Osteoblast (primary cell): ENCODE measurements at regions not wholly inside any gene's neighbourhood (a gene's known extent, or its start where the extent isn't known, plus 50 kb on each side); places are given as distances from the start of the nearest gene placed in this dataset.

ENCODE experiments used
- DNase-seq: peaks from one replicate; pipeline ENCODE4 v3.0.0; 2011; ENCODE audit warnings: low spot score, mixed read lengths; ENCODE audit not compliant: insufficient read length; ENCODE audit errors: missing footprints
- H2AFZ ChIP-seq: 2 replicates; pipeline ENCODE4 v1.6.0; 2011; ENCODE audit warnings: mild to moderate bottlenecking, low read length
- H3K27ac ChIP-seq: 2 replicates; pipeline ENCODE4 v1.5.1; 2011; ENCODE audit warnings: mild to moderate bottlenecking, low read depth, low read length, moderate library complexity
- H3K27me3 ChIP-seq: 2 replicates; pipeline ENCODE4 v1.6.0; 2012; ENCODE audit warnings: mild to moderate bottlenecking, control low read depth, inconsistent platforms, low read length, moderate library complexity; ENCODE audit not compliant: insufficient read depth
- H3K36me3 ChIP-seq: 2 replicates; pipeline ENCODE4 v1.5.1; 2011; ENCODE audit warnings: mild to moderate bottlenecking, low read length, control low read depth, moderate library complexity; ENCODE audit not compliant: insufficient read depth
- H3K4me1 ChIP-seq: 2 replicates; pipeline ENCODE4 v1.5.1; 2011; ENCODE audit warnings: mild to moderate bottlenecking, low read length, control low read depth, moderate library complexity; ENCODE audit not compliant: insufficient read depth
- H3K4me2 ChIP-seq: 2 replicates; pipeline ENCODE4 v1.6.0; 2011; ENCODE audit warnings: mild to moderate bottlenecking, low read length; ENCODE audit not compliant: insufficient read depth
- H3K4me3 ChIP-seq: fragments of 200-600 bp; sonication (generic); 3 replicates; pipeline ENCODE4 v1.5.1; 2012; ENCODE audit warnings: mild to moderate bottlenecking, low read length, inconsistent platforms; ENCODE audit not compliant: insufficient read depth
- H3K79me2 ChIP-seq: 2 replicates; pipeline ENCODE4 v1.6.0; 2012; ENCODE audit warnings: mild to moderate bottlenecking, low read length, control low read depth, inconsistent platforms; ENCODE audit not compliant: insufficient read depth
- H3K9me3 ChIP-seq: 2 replicates; pipeline ENCODE4 v1.5.1; 2011; ENCODE audit warnings: low read depth, low read length, control low read depth
- H4K20me1 ChIP-seq: 2 replicates; pipeline ENCODE4 v1.6.0; 2012; ENCODE audit warnings: mild to moderate bottlenecking, low read length, control low read depth; ENCODE audit not compliant: insufficient read depth
- TF ChIP-seq, protein P1 (sequence below): IDR thresholded peaks from 2 replicates; pipeline ENCODE4 v1.5.1; 2011; ENCODE audit warnings: mild to moderate bottlenecking, low read depth, low read length, moderate library complexity; ENCODE audit errors: extremely low read depth

GRCh38 chr6:137269347-137269746, 50.2 kb upstream of the IFNGR1 start:
- H3K27me3 ChIP-seq, result peaks cover 7% of the 10 kb centered on the region
- TF ChIP-seq, protein P1, sequence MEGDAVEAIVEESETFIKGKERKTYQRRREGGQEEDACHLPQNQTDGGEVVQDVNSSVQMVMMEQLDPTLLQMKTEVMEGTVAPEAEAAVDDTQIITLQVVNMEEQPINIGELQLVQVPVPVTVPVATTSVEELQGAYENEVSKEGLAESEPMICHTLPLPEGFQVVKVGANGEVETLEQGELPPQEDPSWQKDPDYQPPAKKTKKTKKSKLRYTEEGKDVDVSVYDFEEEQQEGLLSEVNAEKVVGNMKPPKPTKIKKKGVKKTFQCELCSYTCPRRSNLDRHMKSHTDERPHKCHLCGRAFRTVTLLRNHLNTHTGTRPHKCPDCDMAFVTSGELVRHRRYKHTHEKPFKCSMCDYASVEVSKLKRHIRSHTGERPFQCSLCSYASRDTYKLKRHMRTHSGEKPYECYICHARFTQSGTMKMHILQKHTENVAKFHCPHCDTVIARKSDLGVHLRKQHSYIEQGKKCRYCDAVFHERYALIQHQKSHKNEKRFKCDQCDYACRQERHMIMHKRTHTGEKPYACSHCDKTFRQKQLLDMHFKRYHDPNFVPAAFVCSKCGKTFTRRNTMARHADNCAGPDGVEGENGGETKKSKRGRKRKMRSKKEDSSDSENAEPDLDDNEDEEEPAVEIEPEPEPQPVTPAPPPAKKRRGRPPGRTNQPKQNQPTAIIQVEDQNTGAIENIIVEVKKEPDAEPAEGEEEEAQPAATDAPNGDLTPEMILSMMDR, result no peak
- no peak overlapping the region for H3K27ac ChIP-seq
- no peak overlapping the region for H3K4me2 ChIP-seq
- H3K4me3 ChIP-seq, result no peak overlapping the region
- H2AFZ ChIP-seq, result no peak overlapping the region
- H3K79me2 ChIP-seq, result no peaks in the 10 kb centered on the region
- H3K4me1 ChIP-seq, result no peaks in the 10 kb centered on the region
- H3K36me3 ChIP-seq, result no peaks in the 10 kb centered on the region
- H3K9me3 ChIP-seq, result no peaks in the 10 kb centered on the region
- no peaks in the 10 kb centered on the region for H4K20me1 ChIP-seq
- no peak for DNase-seq
